ENCODE measurements at regions not wholly inside any gene's neighbourhood (a gene's known extent, or its start where the extent isn't known, plus 50 kb on each side); places are given as distances from the start of the nearest gene placed in this dataset.

- H3K36me3 ChIP-seq (replicated peaks; ENCODE audit: insufficient read depth, low read length): no peaks in the 10 kb centered on the region
- no peaks in the 10 kb centered on the region for H3K9me3 ChIP-seq (replicated peaks; ENCODE audit: insufficient read depth, low read length)
- H3K79me2 ChIP-seq (ENCODE audit: low read length): no peaks in the 10 kb centered on the region
- no peaks in the 10 kb centered on the region for H3K27me3 ChIP-seq (replicated peaks; ENCODE audit: insufficient read depth, low read length)
- H3K9me2 ChIP-seq (replicated peaks; ENCODE audit: insufficient read depth, low read length): no peaks in the 10 kb centered on the region
- no peak overlapping the region for H3K4me2 ChIP-seq (ENCODE audit: low read depth, low read length)
- H2AFZ ChIP-seq (ENCODE audit: low read length): no peak overlapping the region
- TF ChIP-seq CTCF (IDR thresholded peaks at IDR 0.05; ENCODE audit: low read length) (no peak), EZH2 (optimal IDR thresholded peaks at IDR 0.05; ENCODE audit: low read depth, low read length) (no peak), EZH2phosphoT487 (IDR thresholded peaks at IDR 0.05; ENCODE audit: low read length) (no peak)
- H3F3A ChIP-seq (ENCODE audit: insufficient read depth, low read length): peaks cover 3% of the 10 kb centered on the region; the same call in 1 of the 2 replicates
- H3K27ac ChIP-seq (ENCODE audit: low read length): no peak overlapping the region
- H3K4me3 ChIP-seq (ENCODE audit: low read length): no peak overlapping the region
- no peak for DNase-seq
- no peak overlapping the region for H3K9ac ChIP-seq (ENCODE audit: low read length)
- no peaks in the 10 kb centered on the region for H4K20me1 ChIP-seq (ENCODE audit: insufficient read depth, low read length)
- H3K4me1 ChIP-seq (ENCODE audit: low read length): peaks cover 15% of the 10 kb centered on the region; the same call in 1 of the 2 replicates
These were observed 131.2 kb upstream of the CCN2 start for GRCh38 chr6:132082421-132082820.

- Histone ChIP-seq H3K4me3 (ENCODE audit: low read length) (no peak overlapping the region), H3K4me1 (ENCODE audit: low read length) (peaks cover 15% of the 10 kb centered on the region; the same call in 1 of the 2 replicates), H3F3A (ENCODE audit: insufficient read depth, low read length) (peaks cover 3% of the 10 kb centered on the region; the same call in 1 of the 2 replicates), H3K9ac (ENCODE audit: low read length) (no peak overlapping the region), H4K20me1 (ENCODE audit: insufficient read depth, low read length) (no peaks in the 10 kb centered on the region), H3K4me2 (ENCODE audit: low read depth, low read length) (no peak overlapping the region), H3K36me3 (replicated peaks; ENCODE audit: insufficient read depth, low read length) (no peaks in the 10 kb centered on the region), H3K27me3 (replicated peaks; ENCODE audit: insufficient read depth, low read length) (no peaks in the 10 kb centered on the region), H3K9me2 (replicated peaks; ENCODE audit: insufficient read depth, low read length) (no peaks in the 10 kb centered on the region), H3K27ac (ENCODE audit: low read length) (no peak overlapping the region), H3K9me3 (replicated peaks; ENCODE audit: insufficient read depth, low read length) (no peaks in the 10 kb centered on the region), H3K79me2 (ENCODE audit: low read length) (no peaks in the 10 kb centered on the region), H2AFZ (ENCODE audit: low read length) (no peak overlapping the region)
- no peak for DNase-seq
- no peak for TF ChIP-seq CTCF (IDR thresholded peaks at IDR 0.05; ENCODE audit: low read length)
- no peak for TF ChIP-seq EZH2phosphoT487 (IDR thresholded peaks at IDR 0.05; ENCODE audit: low read length)
- TF ChIP-seq EZH2 (optimal IDR thresholded peaks at IDR 0.05; ENCODE audit: low read depth, low read length): no peak
These were observed 130.2 kb upstream of the CCN2 start for GRCh38 chr6:132081338-132081737.

- Histone ChIP-seq H4K20me1 (ENCODE audit: insufficient read depth, low read length) (no peaks in the 10 kb centered on the region), H3F3A (ENCODE audit: insufficient read depth, low read length) (no peaks in the 10 kb centered on the region), H3K4me2 (ENCODE audit: low read depth, low read length) (no peak overlapping the region), H3K9ac (ENCODE audit: low read length) (no peak overlapping the region), H3K4me1 (ENCODE audit: low read length) (no peaks in the 10 kb centered on the region), H3K9me3 (replicated peaks; ENCODE audit: insufficient read depth, low read length) (no peaks in the 10 kb centered on the region), H3K27ac (ENCODE audit: low read length) (no peak overlapping the region), H2AFZ (ENCODE audit: low read length) (no peak overlapping the region), H3K36me3 (replicated peaks; ENCODE audit: insufficient read depth, low read length) (no peaks in the 10 kb centered on the region), H3K27me3 (replicated peaks; ENCODE audit: insufficient read depth, low read length) (no peaks in the 10 kb centered on the region), H3K4me3 (ENCODE audit: low read length) (no peak overlapping the region), H3K9me2 (replicated peaks; ENCODE audit: insufficient read depth, low read length) (no peaks in the 10 kb centered on the region), H3K79me2 (ENCODE audit: low read length) (no peaks in the 10 kb centered on the region)
- TF ChIP-seq EZH2phosphoT487 (IDR thresholded peaks at IDR 0.05; ENCODE audit: low read length) (no peak), CTCF (IDR thresholded peaks at IDR 0.05; ENCODE audit: low read length) (no peak), EZH2 (optimal IDR thresholded peaks at IDR 0.05; ENCODE audit: low read depth, low read length) (no peak)
- DNase-seq: no peak
These were observed 128.1 kb upstream of the CCN2 start for GRCh38 chr6:132079286-132079685.

Data from MM.1S (cell line).